Bronchial epithelial cell (primary cell): ENCODE measurements at regions not wholly inside any gene's neighbourhood (a gene's known extent, or its start where the extent isn't known, plus 50 kb on each side); places are given as distances from the start of the nearest gene placed in this dataset.

Source experiments
- DNase-seq: peaks from one replicate; pipeline ENCODE4 v3.0.0-alpha.2; 2010; ENCODE audit warnings: low read depth
- FAIRE-seq: peaks from 2 replicates; lab custom pipeline; 2011; peaks lifted over from hg19 to GRCh38; lab: Jason Lieb, UNC
- H3K27me3 ChIP-seq: 2 replicates; pipeline ENCODE4 v1.5.1; 2011; ENCODE audit warnings: low read length; ENCODE audit not compliant: control insufficient read depth, insufficient read depth
- H3K36me3 ChIP-seq: 2 replicates; pipeline ENCODE4 v1.5.1; 2011; ENCODE audit warnings: low read length; ENCODE audit not compliant: control insufficient read depth, insufficient read depth
- H3K4me3 ChIP-seq: 2 replicates; pipeline ENCODE4 v1.5.1; 2011; ENCODE audit warnings: mild to moderate bottlenecking, low read depth, low read length, control low read depth
- TF ChIP-seq, protein P1 (sequence below): IDR thresholded peaks from 2 replicates; pipeline ENCODE4 v1.5.1; 2011; ENCODE audit warnings: mild to moderate bottlenecking, moderate library complexity, low read length, control low read depth, inconsistent platforms; ENCODE audit not compliant: insufficient read depth, severe bottlenecking

DNA sequence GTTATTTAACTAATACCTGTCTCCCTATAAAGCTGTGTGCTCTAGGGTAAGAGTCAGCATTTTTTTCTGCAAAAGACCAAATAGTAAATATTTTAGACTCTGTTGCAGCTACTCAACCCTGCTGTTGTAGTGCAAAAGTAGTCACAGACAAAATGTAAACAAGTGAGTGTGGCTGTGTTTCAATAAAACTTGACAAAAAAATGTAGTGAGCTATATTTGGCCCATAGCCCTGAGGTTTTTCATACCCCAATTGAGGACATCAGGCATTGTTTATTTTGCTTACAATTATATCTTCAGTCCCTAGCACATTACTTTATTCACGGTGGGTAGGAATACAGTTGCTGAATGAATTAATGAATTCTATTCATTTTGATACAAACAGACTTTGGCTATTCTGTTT lies 58.7 kb upstream of the TBC1D5 start:
- Histone ChIP-seq H3K4me3 (no peak overlapping the region), H3K27me3 (no peaks in the 10 kb centered on the region), H3K36me3 (no peaks in the 10 kb centered on the region)
- FAIRE-seq (no peak), DNase-seq (no peak)
- TF ChIP-seq, protein P1, sequence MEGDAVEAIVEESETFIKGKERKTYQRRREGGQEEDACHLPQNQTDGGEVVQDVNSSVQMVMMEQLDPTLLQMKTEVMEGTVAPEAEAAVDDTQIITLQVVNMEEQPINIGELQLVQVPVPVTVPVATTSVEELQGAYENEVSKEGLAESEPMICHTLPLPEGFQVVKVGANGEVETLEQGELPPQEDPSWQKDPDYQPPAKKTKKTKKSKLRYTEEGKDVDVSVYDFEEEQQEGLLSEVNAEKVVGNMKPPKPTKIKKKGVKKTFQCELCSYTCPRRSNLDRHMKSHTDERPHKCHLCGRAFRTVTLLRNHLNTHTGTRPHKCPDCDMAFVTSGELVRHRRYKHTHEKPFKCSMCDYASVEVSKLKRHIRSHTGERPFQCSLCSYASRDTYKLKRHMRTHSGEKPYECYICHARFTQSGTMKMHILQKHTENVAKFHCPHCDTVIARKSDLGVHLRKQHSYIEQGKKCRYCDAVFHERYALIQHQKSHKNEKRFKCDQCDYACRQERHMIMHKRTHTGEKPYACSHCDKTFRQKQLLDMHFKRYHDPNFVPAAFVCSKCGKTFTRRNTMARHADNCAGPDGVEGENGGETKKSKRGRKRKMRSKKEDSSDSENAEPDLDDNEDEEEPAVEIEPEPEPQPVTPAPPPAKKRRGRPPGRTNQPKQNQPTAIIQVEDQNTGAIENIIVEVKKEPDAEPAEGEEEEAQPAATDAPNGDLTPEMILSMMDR = no peak

DNA sequence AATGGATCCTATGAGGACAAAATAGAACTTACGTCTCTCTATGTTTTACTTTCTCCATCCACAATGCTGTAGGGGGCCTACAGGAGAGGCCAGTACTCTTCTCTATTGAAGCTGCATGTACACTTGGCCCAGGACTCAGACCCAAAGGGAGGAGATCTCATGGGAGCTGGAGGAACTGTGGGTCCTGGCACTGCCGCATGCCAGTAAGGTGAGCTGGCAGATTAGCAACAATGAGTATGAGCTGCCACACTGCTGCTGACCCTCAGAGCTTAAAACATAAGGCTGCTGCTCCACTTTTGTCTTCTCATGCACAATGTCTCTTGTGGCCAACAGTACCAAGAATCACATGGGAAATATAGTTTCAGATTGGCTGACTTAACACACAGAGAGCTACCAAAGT lies 57.8 kb upstream of the TBC1D5 start:
- H3K36me3 ChIP-seq = no peaks in the 10 kb centered on the region
- TF ChIP-seq, protein P1 = no peak
- DNase-seq (peak; percentile 44), FAIRE-seq (no peak)
- H3K27me3 ChIP-seq = no peaks in the 10 kb centered on the region
- no peak overlapping the region for H3K4me3 ChIP-seq

DNA sequence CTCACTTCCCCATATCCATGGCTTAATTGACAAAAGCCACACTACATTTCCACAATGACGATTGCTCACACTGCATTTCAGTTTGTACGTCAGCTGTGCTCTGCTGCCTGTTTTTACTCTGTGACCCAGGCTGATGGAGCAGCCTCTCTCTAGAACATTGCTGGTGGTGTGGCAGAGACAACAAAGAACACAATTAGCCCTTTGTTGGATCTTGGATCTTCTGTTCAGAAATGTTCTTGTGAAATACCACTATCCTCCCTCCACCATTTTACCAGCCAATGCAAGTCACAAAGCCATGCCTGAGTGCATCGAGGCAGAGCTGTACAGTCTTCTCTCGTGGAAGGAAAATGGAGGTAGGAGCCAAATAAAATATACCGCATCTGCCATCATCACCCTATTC lies 56.9 kb upstream of the TBC1D5 start:
- DNase-seq (no peak), FAIRE-seq (no peak)
- Histone ChIP-seq H3K4me3 (no peak overlapping the region), H3K27me3 (no peaks in the 10 kb centered on the region), H3K36me3 (no peaks in the 10 kb centered on the region)
- TF ChIP-seq, protein P1 = no peak

DNA sequence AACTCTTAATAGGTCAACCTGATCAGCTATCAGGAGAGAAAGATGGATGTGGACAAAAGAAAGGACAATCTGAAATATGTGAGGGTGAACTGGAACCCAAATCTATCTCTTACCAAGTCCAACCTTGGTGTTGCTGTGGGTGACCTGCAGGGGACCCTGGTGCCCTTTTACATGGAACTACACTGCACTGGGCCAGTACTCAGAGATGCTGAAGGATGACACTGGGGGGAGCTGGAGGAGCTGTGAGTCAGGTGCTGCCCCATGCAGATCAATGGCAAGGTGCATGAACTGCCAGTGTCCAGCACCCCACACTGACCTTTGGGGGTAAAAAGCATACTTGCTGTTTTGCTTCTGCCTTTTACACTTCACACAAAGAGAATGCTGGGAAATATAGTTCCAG lies 55.6 kb upstream of the TBC1D5 start:
- Histone ChIP-seq H3K36me3 (no peaks in the 10 kb centered on the region), H3K27me3 (no peaks in the 10 kb centered on the region), H3K4me3 (no peak overlapping the region)
- TF ChIP-seq, protein P1 = no peak
- no peak for DNase-seq
- FAIRE-seq = no peak

DNA sequence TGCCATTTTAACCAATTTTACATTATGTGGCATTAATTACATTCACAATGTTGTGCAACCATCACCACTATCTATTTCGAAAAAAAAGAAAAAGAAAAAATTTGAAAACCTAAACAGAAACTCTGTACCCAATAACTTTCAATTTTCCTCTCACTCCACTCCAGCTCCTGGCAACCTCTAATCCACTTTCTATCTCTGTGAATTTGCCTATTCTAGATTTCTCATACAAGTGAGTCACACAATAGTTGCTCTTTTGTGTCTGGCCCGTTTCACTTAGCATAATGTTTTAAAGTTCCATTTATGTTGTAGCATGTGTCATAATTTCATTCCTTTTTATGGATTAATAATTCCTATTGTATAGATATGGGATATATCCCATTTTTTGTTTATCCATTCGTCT lies 53.3 kb upstream of the TBC1D5 start:
- Histone ChIP-seq H3K36me3 (no peaks in the 10 kb centered on the region), H3K4me3 (no peak overlapping the region), H3K27me3 (no peaks in the 10 kb centered on the region)
- peak; percentile 26 for DNase-seq
- TF ChIP-seq, protein P1 = no peak
- FAIRE-seq = no peak

DNA sequence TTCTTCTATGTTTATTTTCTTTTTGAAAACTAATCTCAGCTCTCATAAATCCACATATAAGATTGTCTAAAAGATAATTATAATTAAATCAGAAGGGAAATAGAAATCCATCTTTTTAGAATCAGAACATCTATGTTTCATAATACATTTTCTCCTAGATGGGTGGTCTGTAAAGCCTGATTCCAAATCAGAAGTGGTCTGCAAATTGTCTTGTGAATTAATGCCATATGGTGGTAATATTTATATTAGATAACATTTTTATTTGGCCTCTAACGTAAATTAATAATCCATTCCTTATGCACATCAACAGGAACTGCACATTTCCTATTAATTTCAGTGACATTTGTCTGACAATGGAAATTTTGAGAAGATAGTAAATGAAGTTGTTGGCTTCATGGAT lies 52.8 kb upstream of the TBC1D5 start:
- FAIRE-seq = no peak
- Histone ChIP-seq H3K4me3 (no peak overlapping the region), H3K27me3 (no peaks in the 10 kb centered on the region), H3K36me3 (no peaks in the 10 kb centered on the region)
- TF ChIP-seq, protein P1 = no peak
- DNase-seq = no peak
